ENCODE measurements at regions not wholly inside any gene's neighbourhood (a gene's known extent, or its start where the extent isn't known, plus 50 kb on each side); places are given as distances from the start of the nearest gene placed in this dataset.

- H2AFZ ChIP-seq (replicated peaks; ENCODE audit: low read length, poor library complexity), result peak overlapping the region; percentile 32
- H3K9ac ChIP-seq (ENCODE audit: low read depth, low read length), result no peak overlapping the region
- H3K36me3 ChIP-seq (ENCODE audit: control insufficient read depth, insufficient read depth, low read length), result no peaks in the 10 kb centered on the region
- H3K56ac ChIP-seq (ENCODE audit: extremely low read depth, insufficient read depth, low read length), result no peak overlapping the region
- ChIA-PET POLR2A (ENCODE audit: unreplicated experiment) (no interaction called here), CTCF (no interaction called here)
- no peak overlapping the region for H3K18ac ChIP-seq (ENCODE audit: low read depth, low read length)
- H2BK20ac ChIP-seq (ENCODE audit: low read depth, low read length), result no peak overlapping the region
- BruUV-seq (replicated peaks), result no TSS peak
- no peak overlapping the region for H2BK15ac ChIP-seq (ENCODE audit: low read depth, low read length)
- in situ Hi-C loops (cut with MboI; ENCODE audit: low sequenced_read_pairs), result no loop called here
- 0% methylated on average over 4 of the region's 20 CpGs; no CpG with 5 or more reads in 1 of the 2 experiments for WGBS, 2 experiments (ENCODE audit: extremely low coverage in 2 of 2, insufficient read length in 1 of 2)
- H3K9me3 ChIP-seq (ENCODE audit: control insufficient read depth, insufficient read depth, low read length), result peaks cover 20% of the 10 kb centered on the region
- H3K4me1 ChIP-seq (ENCODE audit: control insufficient read depth, insufficient read depth, low read length), result no peaks in the 10 kb centered on the region
- H3K4ac ChIP-seq (ENCODE audit: low read depth, low read length), result no peak overlapping the region
- no peak overlapping the region for H2BK120ac ChIP-seq (ENCODE audit: low read depth, low read length)
- no peak for DNase-seq
- no peaks in the 10 kb centered on the region for H3K79me1 ChIP-seq (ENCODE audit: low read depth in 1 of 2, low read length in 2 of 2)
- TF ChIP-seq CHD1 (IDR thresholded peaks at IDR 0.05; ENCODE audit: low read depth, low read length) (no peak), POLR2A (IDR thresholded peaks at IDR 0.05; ENCODE audit: low read depth, low read length) (no peak), USF2 (IDR thresholded peaks at IDR 0.05; ENCODE audit: low read depth, low read length) (no peak), RAD21 (IDR thresholded peaks at IDR 0.05; ENCODE audit: low read length) (no peak), CEBPB (IDR thresholded peaks at IDR 0.05; ENCODE audit: low read depth, low read length) (no peak), FOS (IDR thresholded peaks at IDR 0.05; ENCODE audit: low read depth, low read length) (no peak), RFX5 (IDR thresholded peaks at IDR 0.05; ENCODE audit: low read depth, low read length) (no peak), RCOR1 (IDR thresholded peaks at IDR 0.05; ENCODE audit: insufficient replicate concordance, low read length) (no peak), SMC3 (IDR thresholded peaks at IDR 0.05; ENCODE audit: low read depth, low read length) (no peak), NFE2L2 (IDR thresholded peaks at IDR 0.05; ENCODE audit: low read depth, low read length) (no peak), MXI1 (IDR thresholded peaks at IDR 0.05; ENCODE audit: borderline replicate concordance, low read depth, low read length) (no peak), MAZ (IDR thresholded peaks at IDR 0.05; ENCODE audit: borderline replicate concordance, low read depth, low read length) (no peak), BHLHE40 (IDR thresholded peaks at IDR 0.05; ENCODE audit: low read depth, low read length) (no peak), ELK1 (IDR thresholded peaks at IDR 0.05; ENCODE audit: borderline replicate concordance, low read depth, low read length) (no peak), CTCF (conservative IDR thresholded peaks at IDR 0.05; ENCODE audit: low read depth, low read length) (no peak), MAFK (IDR thresholded peaks at IDR 0.05; ENCODE audit: low read depth, low read length) (no peak)
- H4K8ac ChIP-seq (ENCODE audit: low read depth in 2 of 2, low read length in 2 of 2), result no peak overlapping the region
- no peak for ATAC-seq (ENCODE audit: low read depth)
- H3K9me1 ChIP-seq (ENCODE audit: insufficient read depth, low read length), result no peaks in the 10 kb centered on the region
- peaks cover 63% of the 10 kb centered on the region for H3K27me3 ChIP-seq (ENCODE audit: control insufficient read depth, insufficient read depth, low read length)
- no peak overlapping the region for H2AK9ac ChIP-seq (replicated peaks; ENCODE audit: low read depth, low read length, poor library complexity)
- no peak overlapping the region for H3K14ac ChIP-seq (replicated peaks; ENCODE audit: low read depth, low read length)
- H3K4me2 ChIP-seq (ENCODE audit: low read depth, low read length), result no peak overlapping the region
- H2AK5ac ChIP-seq (ENCODE audit: low read depth, low read length), result no peak overlapping the region
- H3K23ac ChIP-seq (ENCODE audit: low read depth, low read length), result no peak overlapping the region
- dilution Hi-C loops (cut with HindIII; ENCODE audit: low sequenced_read_pairs, unreplicated experiment), result no loop called here
- intact Hi-C loops (cut with micrococcal nuclease), result no loop called here
- H3K27ac ChIP-seq (ENCODE audit: insufficient read depth, low read length), result no peak overlapping the region
- H3K4me3 ChIP-seq (ENCODE audit: insufficient read depth, low read depth, low read length), result no peak overlapping the region
- no peak overlapping the region for H4K91ac ChIP-seq (ENCODE audit: insufficient read depth, low read depth, low read length)
- no peaks in the 10 kb centered on the region for H4K20me1 ChIP-seq (ENCODE audit: insufficient read depth, low read length)
- H4K5ac ChIP-seq (ENCODE audit: low read depth, low read length), result no peak overlapping the region
- no peak overlapping the region for H2BK5ac ChIP-seq (ENCODE audit: low read depth, low read length, poor library complexity, severe bottlenecking)
Observed at GRCh38 chr1:147077523-147077922, 94.7 kb downstream of the PRKAB2 start.

All from IMR-90 (cell line).